ENCODE measurements at regions not wholly inside any gene's neighbourhood (a gene's known extent, or its start where the extent isn't known, plus 50 kb on each side); places are given as distances from the start of the nearest gene placed in this dataset.
A peak's percentile ranks its signal among the peaks of the same experiment; 100 is the strongest.

DNA sequence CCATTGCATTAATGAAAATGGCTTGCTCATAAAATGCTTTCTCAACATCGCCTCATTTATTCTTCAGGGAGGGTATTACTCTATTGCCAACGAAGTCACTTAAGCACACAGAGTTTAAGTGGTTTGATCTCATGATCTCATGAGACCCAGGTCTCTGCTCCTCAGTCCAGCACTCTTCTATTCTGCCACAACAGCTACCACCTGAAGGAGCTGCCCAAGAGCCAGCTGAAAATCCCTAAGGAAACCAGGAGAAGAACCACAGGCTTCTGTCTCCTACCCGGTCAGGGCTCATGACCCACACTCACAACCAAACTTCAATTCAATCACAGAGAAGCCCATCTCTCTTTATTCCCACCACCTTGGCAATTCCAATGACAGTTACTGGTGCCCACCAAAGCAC lies 85.5 kb upstream of the GPM6B start:
- no peak for DNase-seq

DNA sequence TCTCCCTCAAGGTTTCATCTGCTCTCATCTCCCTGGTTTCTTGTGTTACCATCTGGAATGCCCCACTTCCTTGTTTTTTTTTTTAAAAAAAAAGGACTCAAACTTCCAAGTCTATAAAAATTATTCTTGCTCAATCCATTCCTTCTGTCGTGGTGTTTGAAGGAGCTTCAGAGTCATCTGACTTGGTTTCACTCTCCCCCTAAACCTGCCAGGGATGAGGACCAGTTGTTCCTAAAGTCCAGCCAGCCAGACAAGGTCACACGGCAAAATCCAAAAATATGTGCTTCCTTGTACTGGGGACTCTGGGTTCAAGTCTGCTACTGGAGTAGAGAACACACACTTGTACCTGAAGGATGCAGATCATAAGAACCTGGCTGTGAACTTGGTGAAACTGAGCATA lies 84.5 kb upstream of the GPM6B start:
- no peak for DNase-seq

DNA sequence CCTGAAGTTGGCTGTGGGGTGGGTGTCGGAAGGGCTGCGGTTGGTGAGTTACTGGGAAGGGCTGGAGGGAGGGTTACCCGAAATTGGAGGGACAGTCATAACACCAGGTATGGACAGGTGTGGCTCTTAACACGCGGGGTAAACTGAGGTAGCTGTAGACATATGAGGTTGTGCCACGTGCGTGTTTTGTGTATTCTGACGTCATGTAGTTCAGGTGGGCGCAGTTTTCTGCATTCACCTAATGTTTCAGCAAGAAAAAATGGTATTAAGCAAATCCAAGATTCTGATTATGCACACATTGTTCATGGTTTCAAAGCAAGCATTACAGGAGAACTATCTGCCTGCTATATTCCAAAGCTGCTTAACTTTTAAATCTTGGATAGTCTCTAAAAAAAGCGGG lies 83.5 kb upstream of the GPM6B start:
- no peak for DNase-seq

DNA sequence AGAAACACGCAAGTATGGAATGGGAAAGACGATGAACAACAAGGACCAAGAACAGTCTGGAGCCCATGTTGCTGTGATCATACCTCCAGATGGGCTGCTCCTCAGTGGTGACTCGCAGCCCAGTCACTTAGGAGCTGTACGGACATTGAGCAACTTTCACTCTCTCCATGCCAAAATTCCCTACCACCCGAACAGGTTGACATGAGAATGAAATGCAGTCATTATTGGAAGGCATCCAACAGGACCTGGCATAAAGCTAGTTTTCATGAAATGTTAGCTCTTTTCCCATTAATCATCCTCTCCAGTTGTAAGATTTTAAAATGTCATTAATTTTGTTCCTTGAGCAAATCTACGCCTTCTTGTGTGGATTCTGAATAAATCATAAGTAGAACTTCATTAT lies 82.7 kb upstream of the GPM6B start:
- no peak for DNase-seq

DNA sequence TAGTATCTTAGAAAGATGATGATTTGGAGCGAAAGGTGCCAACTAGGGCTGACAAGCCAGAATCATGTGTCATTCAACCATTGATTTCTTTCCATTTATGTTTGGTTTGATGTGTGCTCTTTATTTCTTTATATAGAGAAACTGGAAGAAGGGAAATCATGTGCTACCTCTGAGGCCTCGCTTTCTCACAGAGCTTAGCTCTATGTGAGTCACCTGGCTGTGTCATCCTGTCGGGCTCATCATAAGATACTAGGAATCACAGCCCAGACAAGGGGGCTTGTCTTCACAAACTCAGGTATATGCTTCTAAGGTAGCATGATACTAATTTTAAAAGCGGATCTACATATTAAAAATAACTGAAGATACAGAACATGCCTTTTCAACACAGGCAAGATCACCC lies 81.7 kb upstream of the GPM6B start:
- no peak for DNase-seq

DNA sequence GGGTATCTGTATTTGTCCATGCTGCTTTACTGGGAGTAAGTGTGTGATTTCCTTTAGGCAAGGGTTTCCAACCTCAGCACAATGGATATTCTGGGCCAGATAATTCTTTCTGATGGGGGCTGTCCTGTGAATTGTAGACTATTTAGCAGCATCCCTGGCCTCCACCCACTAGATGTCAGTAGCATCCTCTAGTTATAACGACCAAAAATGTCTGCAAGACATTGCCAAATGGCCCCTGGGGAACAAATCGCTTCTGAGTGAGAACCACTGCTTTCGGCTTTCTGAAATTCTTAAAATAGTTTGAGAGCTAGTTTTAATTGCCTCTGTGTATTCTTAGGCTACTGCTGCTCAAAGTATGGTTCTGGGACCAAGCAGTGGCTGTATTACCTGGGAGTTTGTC lies 81.2 kb upstream of the GPM6B start:
- DNase-seq, result no peak

DNA sequence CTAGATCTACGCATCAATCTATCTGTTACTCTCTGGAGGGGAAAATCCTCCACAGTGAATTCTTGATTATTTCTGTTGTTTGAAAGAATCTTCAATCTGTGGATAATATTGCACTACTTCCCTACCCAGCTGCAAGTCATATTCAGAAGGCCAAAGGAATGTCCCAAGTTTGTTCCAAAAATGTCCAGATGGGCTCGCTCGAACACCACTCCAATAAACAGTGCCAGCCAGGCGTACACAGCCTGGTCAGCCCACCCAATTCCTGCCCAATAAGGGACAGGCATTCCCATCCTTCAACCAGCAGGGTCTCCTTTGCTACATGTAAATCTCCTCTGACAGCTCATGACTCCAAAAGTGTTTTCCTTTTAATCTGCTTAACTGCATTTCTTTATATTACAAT lies 80.7 kb upstream of the GPM6B start:
- DNase-seq, result no peak

DNA sequence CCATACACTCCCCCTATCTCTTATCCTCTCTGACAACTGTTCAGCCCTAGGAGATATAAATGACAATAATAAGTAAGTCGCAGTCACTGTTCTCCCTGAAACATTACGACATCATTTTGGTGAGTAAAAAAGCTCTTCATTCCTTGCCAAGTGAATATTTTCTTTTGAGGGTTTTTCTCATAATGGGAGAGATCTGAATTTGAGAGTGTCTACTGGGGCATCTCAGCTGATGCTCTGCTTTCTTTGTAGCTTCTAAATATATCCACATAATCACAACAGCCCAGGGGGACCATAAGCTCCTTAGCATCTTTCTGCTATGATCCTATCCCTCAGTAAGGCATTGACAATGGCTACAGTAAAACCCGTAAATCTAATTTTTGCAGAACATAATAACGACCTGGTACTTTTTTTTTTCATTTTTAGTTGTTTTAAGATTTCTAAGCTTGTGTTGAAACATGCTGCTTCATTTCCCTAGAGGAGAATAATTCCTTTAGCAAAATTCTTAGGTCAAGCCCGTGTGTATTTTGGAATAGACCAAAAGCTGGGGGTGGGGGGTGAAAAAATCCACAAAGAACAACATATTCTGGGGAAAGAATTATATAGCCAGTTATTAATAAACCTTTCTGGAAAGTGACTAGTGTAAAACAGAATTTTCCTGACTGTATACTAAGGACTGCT lies 78.1 kb upstream of the GPM6B start:
- no peak for DNase-seq

DNA sequence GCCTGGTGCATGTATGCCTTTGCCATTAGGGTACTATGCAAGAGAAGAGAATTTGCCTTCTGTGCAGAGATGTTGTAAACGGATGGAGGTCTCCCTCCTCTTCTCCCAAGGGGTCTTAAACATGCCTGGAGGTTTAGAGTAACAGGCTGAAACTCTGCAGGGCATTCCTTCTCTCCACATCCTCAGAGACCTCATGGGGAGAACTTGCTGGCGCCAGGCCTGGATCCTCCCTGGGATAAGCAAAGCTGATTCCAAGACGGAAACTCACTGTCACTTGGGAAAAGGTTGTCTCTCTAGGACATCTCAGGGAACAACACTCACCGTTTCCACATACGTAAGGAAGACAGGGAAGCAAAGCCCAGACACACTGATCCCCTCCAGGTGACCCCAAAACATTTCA lies 76.9 kb upstream of the GPM6B start:
- DNase-seq, result no peak

DNA sequence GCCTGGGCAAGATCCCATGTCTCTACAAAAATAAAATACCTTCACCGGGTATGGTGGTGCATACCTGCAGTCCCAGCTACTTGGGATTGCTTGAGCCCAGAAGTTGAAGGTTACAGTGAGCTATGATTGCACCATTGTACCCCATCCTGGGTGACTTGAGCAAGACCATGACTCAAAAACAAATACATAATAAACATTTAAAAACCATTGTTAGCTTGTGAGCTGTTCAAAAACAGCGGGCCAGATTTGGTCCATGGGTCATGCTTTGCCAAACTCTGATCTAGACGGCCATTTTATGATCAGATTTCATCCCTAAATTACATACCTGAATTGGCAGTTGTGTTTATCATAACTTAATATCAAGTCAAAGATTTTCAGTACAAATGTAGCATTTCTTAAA lies 76.0 kb upstream of the GPM6B start:
- no peak for DNase-seq

DNA sequence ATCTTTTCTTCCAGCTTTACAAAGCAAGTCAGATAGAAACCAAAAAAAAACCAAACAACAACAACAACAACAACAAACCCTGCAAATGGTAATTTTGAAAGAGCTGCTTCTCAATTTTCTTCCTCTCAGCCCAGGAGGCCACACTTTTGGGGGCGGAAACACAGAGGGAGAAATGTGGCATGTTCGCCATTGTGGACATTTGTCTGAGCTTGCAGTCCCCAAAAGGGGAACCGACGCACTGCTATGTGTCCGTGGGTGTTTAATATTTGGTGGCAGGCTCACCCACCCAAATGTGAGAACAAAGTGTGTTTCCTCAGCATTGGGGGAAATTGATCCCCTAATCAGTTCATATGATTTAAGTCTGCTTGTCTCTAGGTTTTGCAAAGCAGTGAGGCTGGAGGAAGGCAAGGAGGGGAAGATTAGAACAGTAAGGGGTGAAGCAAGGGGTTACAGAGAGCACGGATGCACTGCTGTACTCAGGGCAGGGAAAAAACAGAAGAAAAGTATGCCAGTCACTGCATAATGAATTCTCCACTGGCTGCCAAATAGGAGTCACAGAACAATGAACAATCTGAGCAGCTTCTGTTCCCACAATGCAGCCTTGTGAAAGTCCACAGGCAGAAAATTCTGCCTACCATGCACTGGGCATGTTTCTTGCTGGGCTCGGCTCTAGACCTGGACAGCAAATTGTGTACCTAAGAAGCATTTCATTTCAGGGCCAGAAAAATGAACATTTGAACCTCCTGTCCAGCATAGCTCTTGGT lies 74.7 kb upstream of the GPM6B start:
- peak; percentile 42 to 94 for DNase-seq

DNA sequence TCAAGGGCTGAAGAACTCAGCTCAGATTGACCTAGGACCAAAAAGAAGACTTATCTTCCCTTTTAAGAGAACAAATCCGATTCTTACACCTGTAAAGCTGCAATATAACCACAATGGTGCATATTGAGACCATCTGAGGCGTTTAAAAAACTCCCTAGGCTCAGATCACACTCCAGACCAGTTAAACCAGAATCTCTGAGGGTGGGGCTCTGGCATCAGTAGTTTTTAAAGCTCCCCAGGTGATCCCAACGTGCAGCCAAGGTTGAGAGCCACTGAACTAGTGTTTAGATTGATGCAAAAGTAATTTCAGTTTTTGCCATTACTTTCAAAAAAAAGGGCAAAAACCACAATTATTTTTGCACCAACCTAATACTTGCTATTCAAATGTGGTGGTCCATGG lies 73.9 kb upstream of the GPM6B start:
- no peak for DNase-seq

DNA sequence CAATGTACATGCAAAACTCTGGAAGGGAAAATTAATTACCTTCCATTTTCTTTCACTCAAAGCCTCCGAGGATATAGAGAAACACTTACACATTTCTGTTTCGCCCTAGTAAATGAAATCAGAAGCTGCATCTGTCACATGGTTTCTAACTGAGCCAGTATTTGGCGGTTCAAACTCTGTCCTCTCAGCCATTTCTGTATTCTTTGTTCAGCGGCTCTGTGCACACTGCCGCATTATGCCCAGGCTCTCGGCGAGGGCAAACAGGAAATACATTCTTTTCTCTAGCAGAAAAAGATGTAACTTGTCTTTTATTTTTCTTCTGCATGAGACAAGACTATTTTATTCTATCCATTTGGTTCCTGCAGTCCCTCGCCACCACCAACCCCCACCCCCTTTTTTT lies 71.4 kb upstream of the GPM6B start:
- peak; percentile 31 to 78 for DNase-seq

DNA sequence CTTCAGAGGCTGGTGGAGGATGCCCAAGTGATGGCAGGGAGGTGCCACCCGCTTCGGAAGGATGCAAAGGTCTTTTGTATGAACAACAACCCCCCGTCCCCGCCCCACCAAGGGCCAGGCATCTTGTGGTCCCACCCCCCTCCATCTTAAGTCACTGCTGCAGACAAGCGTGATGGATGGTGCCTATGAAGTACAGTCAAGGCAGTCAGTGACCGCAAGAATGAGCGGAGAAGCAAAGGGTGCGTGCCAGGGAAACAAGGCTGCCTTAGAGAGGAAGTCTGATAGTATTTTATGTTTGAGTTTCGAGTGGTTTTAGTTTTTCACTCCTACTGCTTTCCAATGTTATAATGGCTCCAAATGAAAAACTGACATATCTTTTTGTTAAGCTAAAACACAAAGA lies 68.7 kb upstream of the GPM6B start:
- no peak for DNase-seq

DNA sequence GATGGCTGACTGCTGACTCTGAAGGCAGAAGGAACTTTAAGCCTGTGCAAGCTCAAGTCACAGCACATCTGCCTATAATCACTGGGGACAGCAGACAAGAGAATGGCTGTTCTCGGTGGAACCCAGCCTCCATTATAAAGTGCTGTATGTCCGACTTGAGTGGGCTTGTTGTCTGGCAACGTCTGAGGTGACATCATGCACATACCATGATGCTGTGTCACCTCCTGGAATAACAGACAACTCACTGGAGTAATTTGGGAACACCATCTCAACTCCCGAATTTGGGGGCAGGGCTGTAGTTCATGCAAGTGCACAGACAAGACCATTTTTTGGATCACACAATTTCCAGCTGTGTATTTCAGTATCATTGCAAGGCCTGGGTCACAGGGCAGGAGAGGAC lies 59.8 kb upstream of the GPM6B start:
- no peak for DNase-seq

DNA sequence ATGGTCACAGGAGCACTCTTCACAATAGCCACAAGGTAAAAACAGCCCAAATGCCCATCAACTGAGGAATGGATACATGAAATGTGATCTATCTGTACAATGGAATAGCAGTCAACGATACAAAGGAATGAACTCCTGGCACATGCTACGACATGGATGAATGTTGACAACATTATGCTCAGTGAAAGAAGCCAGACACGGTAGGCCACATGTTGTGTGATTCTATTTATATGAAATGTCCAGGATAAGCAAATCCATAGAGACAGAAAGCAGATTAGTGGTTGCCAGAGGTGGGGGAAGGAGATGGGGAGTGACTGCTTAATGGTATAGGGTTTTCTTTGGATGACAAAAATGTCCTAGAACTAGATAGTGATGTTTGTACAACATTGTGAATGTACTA lies 58.7 kb upstream of the GPM6B start:
- DNase-seq, result no peak

DNA sequence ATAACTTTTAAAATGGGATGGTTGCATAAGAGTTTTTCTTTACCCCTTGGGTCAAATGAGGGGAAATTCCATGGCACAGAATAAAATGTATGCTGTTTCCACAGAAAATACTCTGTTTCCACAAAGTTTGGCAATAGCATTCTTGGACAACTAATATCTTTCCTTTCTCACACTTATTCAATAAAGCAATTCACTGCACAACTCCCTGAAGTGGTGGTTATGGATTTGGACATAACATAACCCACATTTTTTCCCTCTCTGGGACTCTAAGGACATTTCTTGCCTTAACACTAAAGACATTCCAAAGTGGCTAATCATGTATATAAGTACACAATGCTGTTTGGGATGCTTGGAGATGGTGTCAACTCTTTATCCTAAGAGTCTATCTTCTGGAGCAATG lies 51.7 kb upstream of the GPM6B start:
- no peak for DNase-seq

Measured in hippocampal formation (tissue), 2 donors.